Neuronal stem cell (in vitro differentiated cells): ENCODE measurements at regions not wholly inside any gene's neighbourhood (a gene's known extent, or its start where the extent isn't known, plus 50 kb on each side); places are given as distances from the start of the nearest gene placed in this dataset.

Source experiments
- DNase-seq: peaks from one replicate; pipeline ENCODE4 v3.0.0-alpha.2; 2013; ENCODE audit warnings: low spot score
- H2AFZ ChIP-seq: one replicate; pipeline ENCODE4 v1.6.1; 2013; ENCODE audit warnings: mild to moderate bottlenecking, low read length, inconsistent platforms
- H2AK5ac ChIP-seq: 2 replicates; pipeline ENCODE4 v1.6.1; 2013; ENCODE audit warnings: low read depth, mild to moderate bottlenecking, inconsistent platforms, low read length, moderate library complexity, mixed read lengths
- H2BK120ac ChIP-seq: 2 replicates; pipeline ENCODE4 v1.6.1; 2013; ENCODE audit warnings: low read depth, mild to moderate bottlenecking, inconsistent platforms, low read length, moderate library complexity, mixed read lengths
- H2BK12ac ChIP-seq: one replicate; pipeline ENCODE4 v1.6.1; 2013; ENCODE audit warnings: low read length, inconsistent platforms
- H2BK15ac ChIP-seq: 2 replicates; pipeline ENCODE4 v1.6.1; 2013; ENCODE audit warnings: mild to moderate bottlenecking, low read length, inconsistent platforms, mixed read lengths
- H2BK5ac ChIP-seq: one replicate; pipeline ENCODE4 v1.6.1; 2013; ENCODE audit warnings: inconsistent platforms, mild to moderate bottlenecking, low read length, moderate library complexity
- H3K14ac ChIP-seq: one replicate; pipeline ENCODE4 v1.6.1; 2013; ENCODE audit warnings: low read length, inconsistent platforms
- H3K18ac ChIP-seq: 2 replicates; pipeline ENCODE4 v1.6.1; 2013; ENCODE audit warnings: low read length, inconsistent platforms
- H3K23ac ChIP-seq: 2 replicates; pipeline ENCODE4 v1.6.1; 2013; ENCODE audit warnings: low read depth, mild to moderate bottlenecking, mixed read lengths, low read length, inconsistent platforms; ENCODE audit not compliant: poor library complexity
- H3K27ac ChIP-seq: replicated peaks from 3 replicates; pipeline ENCODE4 v1.5.1; 2013; ENCODE audit warnings: low read length, inconsistent platforms
- H3K27me3 ChIP-seq, 3 experiments: 2 replicates each; pipeline ENCODE4 v1.6.1; 2013; ENCODE audit warnings: low read length in 3 of 3, mild to moderate bottlenecking in 2 of 3, inconsistent platforms in 1 of 3, low read depth in 1 of 3, mixed read lengths in 1 of 3, moderate library complexity in 1 of 3; ENCODE audit not compliant: control insufficient read depth in 3 of 3, insufficient read depth in 3 of 3
- H3K36me3 ChIP-seq, 2 donors: replicated peaks in 1 of 2; 2 replicates each; pipeline ENCODE4 v1.6.1; 2013; ENCODE audit warnings: low read length in 2 of 2; ENCODE audit not compliant: control insufficient read depth in 2 of 2, insufficient read depth in 2 of 2
- H3K4ac ChIP-seq: 2 replicates; pipeline ENCODE4 v1.6.1; 2013; ENCODE audit warnings: inconsistent platforms, mild to moderate bottlenecking, low read length, moderate library complexity
- H3K4me1 ChIP-seq, 2 donors: 1 replicate in 1 of 2; 2 replicates in 1 of 2; pipeline ENCODE4 v1.6.1; 2013; ENCODE audit warnings: low read length in 2 of 2, low read depth in 1 of 2; ENCODE audit not compliant: control insufficient read depth in 2 of 2, insufficient read depth in 1 of 2
- H3K4me2 ChIP-seq: one replicate; pipeline ENCODE4 v1.6.1; 2013; ENCODE audit warnings: mild to moderate bottlenecking, low read length, inconsistent platforms; ENCODE audit not compliant: insufficient read depth, poor library complexity, severe bottlenecking
- H3K4me3 ChIP-seq, 2 donors: 2 replicates each; pipeline ENCODE4 v1.5.1; 2013; ENCODE audit warnings: low read length in 2 of 2, mild to moderate bottlenecking in 2 of 2, inconsistent platforms in 1 of 2, moderate library complexity in 1 of 2
- H3K79me1 ChIP-seq: one replicate; pipeline ENCODE4 v1.6.1; 2013; ENCODE audit warnings: low read depth, mild to moderate bottlenecking, inconsistent platforms, low read length, moderate library complexity
- H3K9ac ChIP-seq: one replicate; pipeline ENCODE4 v1.6.1; 2013; ENCODE audit warnings: mild to moderate bottlenecking, low read depth, low read length, inconsistent platforms; ENCODE audit not compliant: poor library complexity
- H3K9me3 ChIP-seq, 2 donors: replicated peaks in 1 of 2; 2 replicates each; pipeline versions ENCODE3 to v1.6.1; 2013; ENCODE audit warnings: low read length in 2 of 2, mild to moderate bottlenecking in 2 of 2, inconsistent platforms in 1 of 2, low read depth in 1 of 2, mixed read lengths in 1 of 2, moderate library complexity in 1 of 2; ENCODE audit not compliant: control insufficient read depth in 2 of 2, insufficient read depth in 1 of 2
- H4K8ac ChIP-seq: one replicate; pipeline ENCODE4 v1.6.1; 2013; ENCODE audit warnings: low read depth, mild to moderate bottlenecking, inconsistent platforms, low read length, moderate library complexity
- H4K91ac ChIP-seq: one replicate; pipeline ENCODE4 v1.6.1; 2013; ENCODE audit warnings: low read length, low read depth, mild to moderate bottlenecking, inconsistent platforms; ENCODE audit not compliant: poor library complexity
- WGBS, 2 donors: extraction: QIAGEN DNeasy Blood & Tissue Kit; methylation state at CpG; one replicate each; pipeline ENCODE4 v1.1.7; 2013; ENCODE audit warnings: missing lambda C conversion rate in 2 of 2, mixed read lengths in 1 of 2; ENCODE audit not compliant: insufficient read length in 2 of 2, insufficient replicate concordance in 1 of 2; ENCODE audit errors: extremely low coverage in 2 of 2; 5-methylcytosine and 5-hydroxymethylcytosine counted together

DNA sequence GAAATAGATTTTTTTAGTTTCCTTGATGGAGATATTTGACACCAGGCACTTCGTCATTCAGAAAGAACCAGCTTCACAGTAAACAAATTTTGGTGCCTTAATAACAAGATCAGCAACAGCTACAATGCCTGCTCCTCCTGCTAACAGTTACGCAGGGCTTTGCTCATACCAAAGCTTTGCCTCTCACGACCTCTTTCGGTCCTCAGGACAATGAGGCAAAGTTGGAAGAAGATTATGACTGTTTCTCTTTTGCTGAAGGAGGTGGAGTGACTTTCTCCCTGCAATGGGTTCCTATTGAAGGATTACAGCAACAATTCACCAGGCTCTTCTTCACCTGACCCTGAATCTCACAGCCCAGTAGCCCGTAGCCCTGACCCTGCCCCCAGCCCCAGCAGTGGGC, 440.1 kb downstream of the PREX1 start:
- H3K4ac ChIP-seq, result no peak overlapping the region
- H4K91ac ChIP-seq, result no peak overlapping the region
- H4K8ac ChIP-seq, result no peak overlapping the region
- peaks cover 5 to 8% of the 10 kb centered on the region in 2 donors for H3K9me3 ChIP-seq
- no peak overlapping the region for H2AK5ac ChIP-seq
- H3K4me2 ChIP-seq, result no peak overlapping the region
- H3K27me3 ChIP-seq, result peaks cover 0 to 4% (median 0%) of the 10 kb centered on the region in 3 experiments
- WGBS, 2 donors, result no CpG with 5 or more reads among the region's 5 CpGs
- no peak overlapping the region for H2BK120ac ChIP-seq
- H3K27ac ChIP-seq, result no peak overlapping the region
- H3K23ac ChIP-seq, result no peak overlapping the region
- no peak for DNase-seq
- no peak overlapping the region for H2AFZ ChIP-seq
- H3K18ac ChIP-seq, result no peak overlapping the region
- H3K4me3 ChIP-seq, result no peak overlapping the region
- H3K36me3 ChIP-seq, result no peaks in the 10 kb centered on the region
- H2BK15ac ChIP-seq, result no peak overlapping the region
- H2BK12ac ChIP-seq, result no peak overlapping the region
- H3K14ac ChIP-seq, result no peak overlapping the region
- no peaks in the 10 kb centered on the region for H3K79me1 ChIP-seq
- no peaks in the 10 kb centered on the region for H3K4me1 ChIP-seq
- no peak overlapping the region for H3K9ac ChIP-seq
- H2BK5ac ChIP-seq, result no peak overlapping the region

GRCh38 chr20:48385527-48385926, 442.3 kb downstream of the PREX1 start:
- Histone ChIP-seq H3K18ac (no peak overlapping the region), H3K79me1 (no peaks in the 10 kb centered on the region), H3K4me2 (no peak overlapping the region), H2AK5ac (no peak overlapping the region), H3K9ac (no peak overlapping the region), H3K14ac (no peak overlapping the region), H3K27me3 (peaks cover 0 to 4% (median 0%) of the 10 kb centered on the region in 3 experiments), H2BK120ac (no peak overlapping the region), H2AFZ (no peak overlapping the region), H3K4me1 (no peaks in the 10 kb centered on the region), H2BK12ac (peak overlapping the region; percentile 31), H3K27ac (no peak overlapping the region), H2BK5ac (no peak overlapping the region), H3K4me3 (no peak overlapping the region), H3K23ac (peak overlapping the region; percentile 27), H4K8ac (no peak overlapping the region), H4K91ac (peak overlapping the region; percentile 81), H2BK15ac (no peak overlapping the region), H3K4ac (no peak overlapping the region), H3K36me3 (no peaks in the 10 kb centered on the region), H3K9me3 (no peaks in the 10 kb centered on the region)
- WGBS, 2 donors, result 100% methylated on average over 3 of the region's 4 CpGs; no CpG with 5 or more reads in 1 of the 2 donors
- no peak for DNase-seq

GRCh38 chr20:48385114-48385513, 442.7 kb downstream of the PREX1 start:
- Histone ChIP-seq H2BK12ac (peak overlapping the region; percentile 31), H2BK15ac (peak overlapping the region; percentile 80), H3K14ac (no peak overlapping the region), H4K8ac (no peak overlapping the region), H4K91ac (no peak overlapping the region), H3K4me3 (no peak overlapping the region), H3K18ac (peak overlapping the region; percentile 82), H3K4ac (no peak overlapping the region), H2AK5ac (peak overlapping the region; percentile 41), H2AFZ (no peak overlapping the region), H2BK5ac (no peak overlapping the region), H3K4me1 (no peaks in the 10 kb centered on the region), H3K27ac (no peak overlapping the region), H3K36me3 (no peaks in the 10 kb centered on the region), H3K9me3 (no peaks in the 10 kb centered on the region), H3K23ac (no peak overlapping the region), H3K27me3 (peaks cover 0 to 4% (median 0%) of the 10 kb centered on the region in 3 experiments), H3K79me1 (no peaks in the 10 kb centered on the region), H3K9ac (peak overlapping the region; percentile 12), H3K4me2 (no peak overlapping the region), H2BK120ac (no peak overlapping the region)
- WGBS, 2 donors, result no CpG with 5 or more reads among the region's 17 CpGs
- DNase-seq, result no peak

- Histone ChIP-seq H3K27ac (no peak overlapping the region), H3K4me2 (no peak overlapping the region), H2BK12ac (no peak overlapping the region), H3K9me3 (no peaks in the 10 kb centered on the region), H3K18ac (peak overlapping the region; percentile 54), H4K8ac (no peak overlapping the region), H3K14ac (no peak overlapping the region), H3K23ac (no peak overlapping the region), H4K91ac (no peak overlapping the region), H3K4me1 (no peaks in the 10 kb centered on the region), H2AFZ (no peak overlapping the region), H3K27me3 (no peaks in the 10 kb centered on the region), H2BK120ac (no peak overlapping the region), H3K79me1 (no peaks in the 10 kb centered on the region), H3K9ac (no peak overlapping the region), H3K4ac (no peak overlapping the region), H3K4me3 (no peak overlapping the region), H2BK5ac (no peak overlapping the region), H3K36me3 (no peaks in the 10 kb centered on the region), H2BK15ac (no peak overlapping the region), H2AK5ac (peak overlapping the region; percentile 41)
- no peak for DNase-seq
- WGBS, 2 donors, result no CpG with 5 or more reads among the region's 26 CpGs
Measured at GRCh38 chr20:48384147-48384818, 443.5 kb downstream of the PREX1 start.
